Hepatocyte (in vitro differentiated cells): ENCODE measurements at regions not wholly inside any gene's neighbourhood (a gene's known extent, or its start where the extent isn't known, plus 50 kb on each side); places are given as distances from the start of the nearest gene placed in this dataset.

Experiments
- DNase-seq: peaks from one replicate; pipeline ENCODE4 v3.0.0-alpha.2; 2016; ENCODE audit warnings: low spot score
- H2AFZ ChIP-seq: fragments of 200-600 bp; sonication (generic); 2 replicates; pipeline ENCODE4 v1.6.0; 2016; ENCODE audit warnings: antibody characterized with exemption, mild to moderate bottlenecking
- H3K27ac ChIP-seq: fragments of 200-600 bp; sonication (generic); 2 replicates; pipeline ENCODE4 v1.5.1; 2016; ENCODE audit warnings: mild to moderate bottlenecking
- H3K27me3 ChIP-seq: fragments of 200-600 bp; sonication (generic); 2 replicates; pipeline ENCODE4 v1.6.1; 2016
- H3K36me3 ChIP-seq: fragments of 200-600 bp; sonication (generic); replicated peaks from 2 replicates; pipeline ENCODE4 v1.5.1; 2016; ENCODE audit warnings: low read depth; ENCODE audit not compliant: insufficient read depth
- H3K4me1 ChIP-seq: fragments of 200-600 bp; sonication (generic); 2 replicates; pipeline ENCODE4 v1.5.1; 2016; ENCODE audit warnings: mild to moderate bottlenecking, moderate library complexity; ENCODE audit not compliant: insufficient read depth
- H3K4me2 ChIP-seq: fragments of 200-600 bp; sonication (generic); 2 replicates; pipeline ENCODE4 v1.6.0; 2016
- H3K4me3 ChIP-seq: fragments of 200-600 bp; sonication (generic); 2 replicates; pipeline ENCODE4 v1.5.1; 2016; ENCODE audit warnings: mild to moderate bottlenecking
- H3K79me2 ChIP-seq: fragments of 200-600 bp; sonication (generic); 2 replicates; pipeline ENCODE4 v1.6.0; 2017; ENCODE audit warnings: mild to moderate bottlenecking
- H3K9me2 ChIP-seq: fragments of 200-600 bp; sonication (generic); replicated peaks from 2 replicates; pipeline ENCODE4 v1.6.0; 2017; ENCODE audit warnings: mild to moderate bottlenecking; ENCODE audit not compliant: insufficient read depth
- H3K9me3 ChIP-seq: fragments of 200-600 bp; sonication (generic); 2 replicates; pipeline ENCODE4 v1.5.1; 2016; ENCODE audit warnings: low read depth, mild to moderate bottlenecking
- H4K20me1 ChIP-seq: fragments of 200-600 bp; sonication (generic); 2 replicates; pipeline ENCODE4 v1.6.0; 2016; ENCODE audit warnings: mild to moderate bottlenecking; ENCODE audit not compliant: insufficient read depth, poor library complexity, severe bottlenecking
- EZH2 ChIP-seq: fragments of 200-600 bp; sonication (generic); IDR thresholded peaks from 2 replicates; pipeline ENCODE4 v1.6.1; 2016; ENCODE audit warnings: antibody characterized with exemption, mild to moderate bottlenecking, borderline replicate concordance
- EZH2phosphoT487 ChIP-seq: fragments of 200-600 bp; sonication (generic); IDR thresholded peaks from one replicate; pipeline ENCODE4 v1.6.1; 2018; ENCODE audit warnings: antibody characterized with exemption, mild to moderate bottlenecking, low read depth, moderate library complexity; ENCODE audit not compliant: unreplicated experiment, severe bottlenecking
- WGBS: methylation state at CpG from one replicate; pipeline ENCODE4 v1.1.6; 2016; ENCODE audit warnings: low lambda C conversion rate; ENCODE audit errors: missing lambda C conversion rate; 5-methylcytosine and 5-hydroxymethylcytosine counted together
- TF ChIP-seq, protein P1 (sequence below): fragments of 200-600 bp; sonication (generic); IDR thresholded peaks from 2 replicates; pipeline ENCODE4 v1.5.1; 2016; ENCODE audit warnings: antibody characterized with exemption, mild to moderate bottlenecking; ENCODE audit not compliant: poor library complexity

DNA sequence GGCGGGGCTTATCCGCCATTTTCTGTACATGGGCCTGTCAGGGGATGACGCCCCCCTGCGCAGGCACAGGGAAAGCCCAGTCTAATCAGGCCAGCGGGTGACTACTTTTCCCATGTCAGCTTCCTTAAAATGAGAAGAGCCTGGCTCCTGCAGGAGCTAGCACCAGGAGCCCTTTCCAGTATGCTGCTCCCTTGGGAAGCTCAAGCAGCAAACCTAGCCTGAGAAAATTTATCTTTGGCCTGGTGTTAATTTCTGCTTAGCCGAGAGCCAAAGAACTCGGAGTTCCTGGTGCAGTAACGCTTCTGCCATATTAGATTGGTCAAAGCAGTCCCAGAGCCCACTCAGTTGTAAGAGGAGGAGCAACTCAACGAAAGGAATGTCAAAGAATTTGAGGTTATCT, 239.0 kb upstream of the PHYHIPL start:
- H3K4me1 ChIP-seq: no peaks in the 10 kb centered on the region
- no peaks in the 10 kb centered on the region for H3K9me3 ChIP-seq
- H3K9me2 ChIP-seq: no peaks in the 10 kb centered on the region
- H3K27ac ChIP-seq: no peak overlapping the region
- no peaks in the 10 kb centered on the region for H3K27me3 ChIP-seq
- H3K79me2 ChIP-seq: no peaks in the 10 kb centered on the region
- 94% methylated on average over 9 of the region's 9 CpGs for WGBS
- no peak overlapping the region for H3K4me3 ChIP-seq
- no peak overlapping the region for H3K4me2 ChIP-seq
- no peak for DNase-seq
- TF ChIP-seq, protein P1, sequence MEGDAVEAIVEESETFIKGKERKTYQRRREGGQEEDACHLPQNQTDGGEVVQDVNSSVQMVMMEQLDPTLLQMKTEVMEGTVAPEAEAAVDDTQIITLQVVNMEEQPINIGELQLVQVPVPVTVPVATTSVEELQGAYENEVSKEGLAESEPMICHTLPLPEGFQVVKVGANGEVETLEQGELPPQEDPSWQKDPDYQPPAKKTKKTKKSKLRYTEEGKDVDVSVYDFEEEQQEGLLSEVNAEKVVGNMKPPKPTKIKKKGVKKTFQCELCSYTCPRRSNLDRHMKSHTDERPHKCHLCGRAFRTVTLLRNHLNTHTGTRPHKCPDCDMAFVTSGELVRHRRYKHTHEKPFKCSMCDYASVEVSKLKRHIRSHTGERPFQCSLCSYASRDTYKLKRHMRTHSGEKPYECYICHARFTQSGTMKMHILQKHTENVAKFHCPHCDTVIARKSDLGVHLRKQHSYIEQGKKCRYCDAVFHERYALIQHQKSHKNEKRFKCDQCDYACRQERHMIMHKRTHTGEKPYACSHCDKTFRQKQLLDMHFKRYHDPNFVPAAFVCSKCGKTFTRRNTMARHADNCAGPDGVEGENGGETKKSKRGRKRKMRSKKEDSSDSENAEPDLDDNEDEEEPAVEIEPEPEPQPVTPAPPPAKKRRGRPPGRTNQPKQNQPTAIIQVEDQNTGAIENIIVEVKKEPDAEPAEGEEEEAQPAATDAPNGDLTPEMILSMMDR: no peak
- TF ChIP-seq EZH2phosphoT487: no peak
- TF ChIP-seq EZH2: no peak
- no peaks in the 10 kb centered on the region for H4K20me1 ChIP-seq
- H2AFZ ChIP-seq: no peak overlapping the region
- no peaks in the 10 kb centered on the region for H3K36me3 ChIP-seq

DNA sequence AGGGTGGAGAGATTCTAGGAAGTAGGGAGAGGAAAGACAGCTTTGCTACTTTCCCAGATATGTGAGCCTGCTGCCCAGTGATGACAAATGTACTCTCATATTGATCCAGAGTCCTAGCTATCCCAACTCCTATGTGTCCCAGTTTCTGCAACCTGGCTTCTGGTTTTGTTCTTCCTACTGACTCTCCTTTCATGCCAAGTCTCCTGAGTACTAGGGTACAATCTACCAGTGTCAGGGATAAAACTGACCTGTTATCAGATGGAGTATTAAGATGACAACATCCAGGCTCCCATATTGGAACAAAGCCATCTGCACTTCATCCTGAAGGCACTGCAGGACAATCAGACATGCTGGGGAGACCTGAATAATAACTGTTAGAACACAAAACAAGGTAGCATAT, 233.7 kb upstream of the PHYHIPL start:
- no peaks in the 10 kb centered on the region for H3K9me2 ChIP-seq
- no peak overlapping the region for H2AFZ ChIP-seq
- H3K27ac ChIP-seq: no peak overlapping the region
- TF ChIP-seq EZH2: no peak
- TF ChIP-seq EZH2phosphoT487: no peak
- TF ChIP-seq, protein P1: no peak
- DNase-seq: no peak
- H3K4me2 ChIP-seq: no peak overlapping the region
- H3K4me3 ChIP-seq: no peak overlapping the region
- H3K4me1 ChIP-seq: no peaks in the 10 kb centered on the region
- no peaks in the 10 kb centered on the region for H4K20me1 ChIP-seq
- H3K9me3 ChIP-seq: no peaks in the 10 kb centered on the region
- H3K36me3 ChIP-seq: no peaks in the 10 kb centered on the region
- H3K27me3 ChIP-seq: no peaks in the 10 kb centered on the region
- no peaks in the 10 kb centered on the region for H3K79me2 ChIP-seq

DNA sequence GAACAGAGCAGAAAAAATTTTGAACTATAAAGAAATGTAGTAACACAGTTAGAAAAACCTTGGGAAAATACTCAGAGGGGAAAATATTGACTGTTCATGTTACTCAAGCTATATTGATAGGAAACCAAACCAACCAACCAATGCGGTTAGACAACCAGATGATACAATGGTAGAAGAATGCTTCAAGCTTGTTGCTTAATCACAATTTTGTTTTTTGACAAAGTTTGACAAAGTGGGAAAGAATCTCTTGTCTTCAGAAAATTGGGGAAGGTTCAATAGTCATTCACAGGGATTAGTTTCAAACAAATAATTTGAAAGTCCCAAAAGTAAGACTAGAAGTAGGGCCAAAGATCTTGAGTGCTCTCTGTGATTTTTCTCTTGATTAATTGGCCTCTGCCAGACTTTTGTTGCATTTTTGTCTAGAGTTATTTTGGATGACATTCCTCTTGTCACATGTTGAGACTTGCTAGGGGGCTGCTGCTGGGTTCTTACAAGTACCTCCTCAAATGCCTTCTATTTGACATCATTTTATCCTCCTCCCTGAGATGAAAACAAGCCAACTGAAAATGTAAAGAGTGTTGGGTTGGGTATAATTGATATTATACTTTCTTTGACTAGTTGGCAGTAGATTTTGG, 233.1 kb upstream of the PHYHIPL start:
- TF ChIP-seq, protein P1: no peak
- TF ChIP-seq EZH2phosphoT487 (no peak), EZH2 (no peak)
- Histone ChIP-seq H3K4me1 (no peaks in the 10 kb centered on the region), H2AFZ (no peak overlapping the region), H4K20me1 (no peaks in the 10 kb centered on the region), H3K4me2 (no peak overlapping the region), H3K9me3 (no peaks in the 10 kb centered on the region), H3K27ac (no peak overlapping the region), H3K4me3 (no peak overlapping the region), H3K9me2 (no peaks in the 10 kb centered on the region), H3K36me3 (no peaks in the 10 kb centered on the region), H3K79me2 (no peaks in the 10 kb centered on the region), H3K27me3 (no peaks in the 10 kb centered on the region)
- no peak for DNase-seq
- 93% methylated on average over 1 of the region's 1 CpG for WGBS

- no peaks in the 10 kb centered on the region for H4K20me1 ChIP-seq
- no peaks in the 10 kb centered on the region for H3K9me2 ChIP-seq
- H3K27ac ChIP-seq: no peak overlapping the region
- no peak overlapping the region for H2AFZ ChIP-seq
- no peaks in the 10 kb centered on the region for H3K4me1 ChIP-seq
- H3K79me2 ChIP-seq: no peaks in the 10 kb centered on the region
- no peak overlapping the region for H3K4me3 ChIP-seq
- no peak for DNase-seq
- H3K27me3 ChIP-seq: no peaks in the 10 kb centered on the region
- H3K4me2 ChIP-seq: no peak overlapping the region
- TF ChIP-seq, protein P1: no peak
- TF ChIP-seq EZH2phosphoT487: no peak
- TF ChIP-seq EZH2: no peak
- no peaks in the 10 kb centered on the region for H3K9me3 ChIP-seq
- H3K36me3 ChIP-seq: no peaks in the 10 kb centered on the region
These were observed 232.5 kb upstream of the PHYHIPL start for GRCh38 chr10:58943960-58944359.
